ENCODE measurements at regions not wholly inside any gene's neighbourhood (a gene's known extent, or its start where the extent isn't known, plus 50 kb on each side); places are given as distances from the start of the nearest gene placed in this dataset.

- DNase-seq = no peak
These were observed 53.5 kb upstream of the TIPARP start for GRCh38 chr3:156620901-156621300.

GRCh38 chr3:156620260-156620659, 54.1 kb upstream of the TIPARP start:
- DNase-seq = peak; percentile 33

GRCh38 chr3:156619376-156619775, 55.0 kb upstream of the TIPARP start:
- no peak for DNase-seq

GRCh38 chr3:156617781-156618180, 56.6 kb upstream of the TIPARP start:
- no peak for DNase-seq

- DNase-seq = no peak
These were observed 57.2 kb upstream of the TIPARP start for GRCh38 chr3:156617145-156617544.

GRCh38 chr3:156615592-156616173, 58.7 kb upstream of the TIPARP start:
- no peak for DNase-seq

- peak; percentile 66 for DNase-seq
These were observed 59.5 kb upstream of the TIPARP start for GRCh38 chr3:156614642-156615511.

DNA sequence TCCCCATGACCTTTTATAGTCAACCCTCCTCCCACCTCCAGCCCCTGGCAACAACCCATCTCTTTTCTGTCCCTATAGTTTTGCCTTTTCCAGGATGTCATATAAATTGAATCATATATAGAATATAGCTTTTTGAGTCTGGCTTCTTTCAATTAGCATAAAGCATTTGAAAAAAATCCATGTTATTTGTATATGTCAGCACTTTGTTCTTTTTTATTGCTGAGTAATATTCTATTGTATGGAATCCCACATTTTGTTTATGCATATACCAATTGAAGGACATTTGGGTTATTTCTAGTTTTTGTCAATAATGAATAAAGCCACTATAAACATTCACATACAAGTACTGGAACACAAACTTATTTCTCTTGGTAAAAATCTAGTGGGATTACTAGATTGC, 58.0 kb upstream of the SSR3 start:
- no peak for DNase-seq

DNA sequence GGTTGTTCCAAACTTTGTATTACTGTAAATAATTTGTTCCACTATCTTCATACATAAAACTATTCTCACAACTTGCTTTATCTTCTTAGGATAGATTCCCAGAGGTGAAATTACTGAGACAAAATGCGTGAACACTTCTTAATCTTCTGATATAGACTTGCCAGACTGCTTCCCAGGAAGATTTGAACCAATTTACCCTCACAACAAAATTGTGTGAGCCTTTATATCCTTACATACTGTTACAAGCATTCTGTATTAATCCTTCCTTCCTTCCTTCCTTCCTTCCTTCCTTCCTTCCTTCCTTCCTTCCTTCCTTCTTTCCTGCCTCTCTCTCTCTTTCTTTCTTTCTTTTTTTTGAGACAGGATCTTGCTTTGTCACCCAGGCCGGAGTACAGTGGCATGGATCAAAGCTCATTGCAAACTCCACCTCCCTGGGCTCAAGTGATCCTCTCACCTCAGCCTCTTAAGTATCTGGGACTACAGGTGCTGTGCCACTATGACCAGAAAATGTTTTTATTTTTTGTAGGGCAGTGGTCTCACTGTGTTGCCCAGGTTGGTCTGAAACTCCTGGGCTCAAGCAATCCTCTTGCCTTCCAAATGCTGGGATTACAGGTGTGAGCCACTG, 57.1 kb upstream of the SSR3 start:
- DNase-seq = no peak

DNA sequence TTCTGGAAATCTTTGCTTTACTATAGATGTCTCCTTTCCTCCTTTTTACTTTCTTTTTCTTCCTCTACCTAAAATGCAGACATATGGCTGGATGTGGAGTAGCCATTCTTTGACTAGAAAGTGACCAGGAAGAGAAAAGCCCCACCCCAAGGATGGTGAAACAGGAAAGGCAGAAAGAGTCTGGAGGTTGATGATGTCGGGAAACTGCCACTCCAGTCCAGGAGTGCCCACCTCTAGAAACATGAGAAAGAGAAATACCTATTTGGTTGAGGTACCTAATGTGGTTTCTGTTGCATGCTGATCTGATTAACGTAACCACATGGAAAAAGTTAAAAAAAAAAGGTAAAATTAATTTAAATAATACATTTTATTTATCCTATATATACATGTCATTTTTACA, 55.2 kb upstream of the SSR3 start:
- no peak for DNase-seq

DNA sequence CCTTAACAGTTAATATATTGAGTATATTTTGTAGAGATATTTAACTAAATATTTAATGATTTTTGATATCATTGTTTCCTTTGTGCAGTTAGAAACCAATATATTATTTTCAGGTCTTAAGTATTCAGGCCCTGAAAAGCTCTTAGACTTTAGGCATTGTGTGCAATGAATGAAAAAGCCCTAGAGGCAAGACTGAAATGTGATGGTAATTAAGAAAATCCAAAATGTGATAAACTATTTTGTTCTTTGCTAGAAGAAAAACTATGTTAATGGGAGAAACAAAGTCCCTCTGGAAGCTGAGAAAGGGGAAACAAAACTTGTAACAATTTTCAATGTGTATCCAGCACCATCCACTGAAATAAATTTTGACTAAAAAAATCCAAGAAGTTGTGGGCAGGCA, 54.6 kb upstream of the SSR3 start:
- DNase-seq = no peak

GRCh38 chr3:156608601-156609514, 53.9 kb upstream of the SSR3 start:
- DNase-seq = no peak

- peak; percentile 55 for DNase-seq
These were observed 51.8 kb upstream of the SSR3 start for GRCh38 chr3:156606729-156607128.

DNA sequence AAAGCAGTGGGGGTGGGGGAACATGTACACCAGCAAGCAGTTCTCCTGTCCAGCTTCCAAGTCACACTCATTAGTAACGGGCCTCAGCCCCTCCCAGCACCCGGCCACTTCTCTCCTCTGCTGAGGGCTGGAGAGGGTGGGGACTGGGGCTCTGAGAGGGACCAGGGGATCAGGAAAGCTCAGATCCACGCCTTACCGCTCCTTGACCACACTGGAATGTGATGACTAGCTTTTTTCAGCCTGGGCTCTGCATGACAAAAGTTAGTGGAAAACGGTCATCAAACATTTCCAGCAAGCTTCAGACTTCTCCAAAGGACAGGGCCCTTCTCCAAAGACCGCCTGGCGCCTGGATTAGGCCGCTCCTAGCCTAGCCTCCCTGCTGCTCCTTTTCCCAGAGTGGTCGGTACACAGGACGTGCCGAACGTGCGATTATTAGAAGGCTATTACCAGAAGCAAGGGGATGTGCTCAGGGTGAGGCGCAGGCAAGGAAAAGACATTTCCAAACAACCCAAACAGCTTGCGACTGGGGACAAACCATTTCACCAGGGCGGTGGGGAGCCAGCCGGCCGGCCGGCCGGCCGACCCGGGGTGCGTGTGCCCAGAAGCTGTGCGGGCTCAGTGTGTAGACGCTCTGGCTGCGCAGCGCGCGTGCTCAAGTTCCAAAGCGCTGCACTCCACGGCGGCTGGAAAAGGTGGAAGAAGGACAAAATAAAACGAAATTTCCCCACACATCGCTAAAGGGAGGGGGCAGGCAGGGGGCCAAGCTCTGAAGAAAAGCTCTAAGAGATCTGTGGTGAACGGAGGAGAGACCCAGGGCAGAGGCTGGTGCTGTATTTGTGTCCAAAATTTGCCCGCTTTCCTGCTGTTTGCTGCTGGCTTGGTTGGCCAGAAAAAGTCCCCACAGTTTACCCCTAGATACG, 51.0 kb upstream of the SSR3 start:
- DNase-seq = peak; percentile 52

GRCh38 chr3:156604642-156605144, 49.8 kb upstream of the SSR3 start:
- DNase-seq = no peak
